ENCODE measurements at regions not wholly inside any gene's neighbourhood (a gene's known extent, or its start where the extent isn't known, plus 50 kb on each side); places are given as distances from the start of the nearest gene placed in this dataset.
"Not testable (repeated sequence)": the region's sequence is repeated elsewhere in the genome, so short reads cannot be mapped to it uniquely, and the experiment has no call there.

DNA sequence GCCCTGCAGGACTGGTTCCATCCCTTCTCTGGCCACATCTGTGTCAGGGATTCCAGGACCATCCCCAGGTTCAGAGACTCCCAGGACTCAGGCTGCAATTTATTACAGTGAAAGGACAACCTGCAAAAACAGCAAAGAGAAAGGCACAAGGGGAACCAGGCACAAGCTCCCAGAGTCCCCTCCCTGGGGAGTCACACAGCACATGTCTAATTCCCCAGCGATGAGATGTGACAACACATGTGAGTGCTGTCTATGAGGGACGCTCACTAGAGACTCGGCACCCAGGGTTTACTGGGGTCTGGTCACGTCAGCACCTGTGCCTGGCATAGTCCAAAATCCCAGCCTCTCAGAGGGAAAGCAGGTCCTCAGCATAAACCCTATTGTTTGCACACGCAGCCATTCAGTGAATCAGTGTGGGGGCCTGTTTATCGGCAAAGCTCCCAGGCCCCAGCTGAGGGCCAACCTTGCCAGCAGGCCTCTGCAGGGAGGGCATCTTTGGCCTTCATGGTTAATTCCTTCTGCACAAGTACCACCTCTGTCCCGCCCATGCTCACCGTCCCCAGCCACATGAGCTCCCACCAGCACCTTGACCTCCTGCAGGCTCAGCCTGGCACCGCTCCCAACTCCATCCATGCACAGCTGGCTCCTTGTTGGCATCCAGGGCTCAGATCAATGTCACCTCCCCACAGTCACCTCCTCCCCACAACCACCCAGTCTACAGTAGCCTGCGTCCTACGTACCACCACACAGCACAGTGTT, 198.9 kb upstream of the SFSWAP start:
- DNase-seq (ENCODE audit: extremely low spot score) = no peak
- ChIA-PET CTCF (interaction anchor here (1.0 kb wide), 1 partner anchor 24 kb away, joined by 3 read pairs; no protein-coding TSS in a partner anchor), POLR2A (no interaction called here)
- TF ChIP-seq, protein P1, sequence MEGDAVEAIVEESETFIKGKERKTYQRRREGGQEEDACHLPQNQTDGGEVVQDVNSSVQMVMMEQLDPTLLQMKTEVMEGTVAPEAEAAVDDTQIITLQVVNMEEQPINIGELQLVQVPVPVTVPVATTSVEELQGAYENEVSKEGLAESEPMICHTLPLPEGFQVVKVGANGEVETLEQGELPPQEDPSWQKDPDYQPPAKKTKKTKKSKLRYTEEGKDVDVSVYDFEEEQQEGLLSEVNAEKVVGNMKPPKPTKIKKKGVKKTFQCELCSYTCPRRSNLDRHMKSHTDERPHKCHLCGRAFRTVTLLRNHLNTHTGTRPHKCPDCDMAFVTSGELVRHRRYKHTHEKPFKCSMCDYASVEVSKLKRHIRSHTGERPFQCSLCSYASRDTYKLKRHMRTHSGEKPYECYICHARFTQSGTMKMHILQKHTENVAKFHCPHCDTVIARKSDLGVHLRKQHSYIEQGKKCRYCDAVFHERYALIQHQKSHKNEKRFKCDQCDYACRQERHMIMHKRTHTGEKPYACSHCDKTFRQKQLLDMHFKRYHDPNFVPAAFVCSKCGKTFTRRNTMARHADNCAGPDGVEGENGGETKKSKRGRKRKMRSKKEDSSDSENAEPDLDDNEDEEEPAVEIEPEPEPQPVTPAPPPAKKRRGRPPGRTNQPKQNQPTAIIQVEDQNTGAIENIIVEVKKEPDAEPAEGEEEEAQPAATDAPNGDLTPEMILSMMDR (IDR thresholded peaks at IDR 0.05; ENCODE audit: control extremely low read depth, extremely low read depth, low read depth, missing control alignments) = no peak

DNA sequence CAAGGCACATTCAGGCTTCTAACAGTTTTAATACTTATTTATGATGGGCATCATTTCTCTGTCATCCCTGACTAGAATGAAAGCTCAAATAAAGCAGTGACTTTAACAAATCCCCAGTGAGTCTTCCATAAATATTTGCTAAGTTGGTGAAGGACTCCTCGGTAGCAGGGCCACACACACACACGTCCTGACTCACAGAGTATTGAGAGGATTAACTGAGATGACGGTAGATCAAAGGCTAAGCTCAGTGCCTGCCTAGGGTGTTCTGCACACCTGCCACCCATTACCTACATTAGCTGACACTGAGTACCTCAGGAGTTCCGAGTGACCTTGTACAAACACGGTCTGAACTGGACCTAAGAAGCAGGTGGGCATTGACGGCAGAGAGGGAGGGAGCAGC, 197.3 kb upstream of the SFSWAP start:
- DNase-seq (ENCODE audit: extremely low spot score) = no peak
- CTCF ChIA-PET = interaction anchor here (1.1 kb wide), 1 partner anchor 15 kb away, joined by 3 read pairs; no protein-coding TSS in a partner anchor
- TF ChIP-seq, protein P1 (IDR thresholded peaks at IDR 0.05; ENCODE audit: control extremely low read depth, extremely low read depth, low read depth, missing control alignments) = no peak

DNA sequence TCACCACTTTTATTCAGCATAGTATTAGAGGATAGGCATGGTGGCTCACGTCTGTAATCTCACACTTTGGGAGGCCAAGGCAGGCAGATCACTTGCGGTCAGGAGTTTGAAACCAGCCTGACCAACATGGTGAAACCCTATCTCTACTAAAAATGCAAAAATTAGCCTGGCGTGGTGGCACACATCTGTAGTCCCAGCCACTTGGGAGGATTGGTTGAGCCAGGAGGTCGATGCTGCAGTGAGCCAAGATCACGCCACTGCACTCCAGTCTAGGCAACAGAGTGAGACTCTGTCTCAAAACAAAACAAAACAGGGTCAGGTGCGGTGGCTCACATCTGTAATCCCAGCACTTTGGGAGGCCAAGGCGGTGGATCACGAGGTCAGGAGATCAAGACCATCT, 190.3 kb upstream of the SFSWAP start:
- CTCF ChIA-PET; DNase-seq (ENCODE audit: extremely low spot score); POLR2A ChIA-PET: not testable (repeated sequence)

More for the DNA sequence above, 197.3 kb upstream of the SFSWAP start:
- POLR2A ChIA-PET = no interaction called here

GRCh38 chr12:131521326-131521725, 189.6 kb upstream of the SFSWAP start:
- ChIA-PET CTCF (no interaction called here), POLR2A (no interaction called here)
- TF ChIP-seq, protein P1 (IDR thresholded peaks at IDR 0.05; ENCODE audit: control extremely low read depth, extremely low read depth, low read depth, missing control alignments) = no peak
- DNase-seq (ENCODE audit: extremely low spot score) = no peak

GRCh38 chr12:131525795-131526508, 184.9 kb upstream of the SFSWAP start:
- DNase-seq (ENCODE audit: extremely low spot score) = no peak
- TF ChIP-seq, protein P1 (IDR thresholded peaks at IDR 0.05; ENCODE audit: control extremely low read depth, extremely low read depth, low read depth, missing control alignments) = no peak
- POLR2A ChIA-PET = no interaction called here
- CTCF ChIA-PET = no interaction called here

- TF ChIP-seq, protein P1 (IDR thresholded peaks at IDR 0.05; ENCODE audit: control extremely low read depth, extremely low read depth, low read depth, missing control alignments) = no peak
- ChIA-PET POLR2A (no interaction called here), CTCF (no interaction called here)
- DNase-seq (ENCODE audit: extremely low spot score) = no peak
Observed at GRCh38 chr12:131527092-131527491, 183.8 kb upstream of the SFSWAP start.

GRCh38 chr12:131527736-131528135, 183.2 kb upstream of the SFSWAP start:
- POLR2A ChIA-PET = no interaction called here
- TF ChIP-seq, protein P1 (IDR thresholded peaks at IDR 0.05; ENCODE audit: control extremely low read depth, extremely low read depth, low read depth, missing control alignments) = no peak
- no peak for DNase-seq (ENCODE audit: extremely low spot score)

More at GRCh38 chr12:131527736-131528135, 183.2 kb upstream of the SFSWAP start:
- CTCF ChIA-PET = no interaction called here

Measured in GM10248 (cell line).